ENCODE measurements at regions not wholly inside any gene's neighbourhood (a gene's known extent, or its start where the extent isn't known, plus 50 kb on each side); places are given as distances from the start of the nearest gene placed in this dataset.

GRCh38 chrX:13911586-13911985 lies 94.7 kb upstream of the GPM6B start:
- H3K27ac ChIP-seq (ENCODE audit: extremely low read depth, low read depth, low read length): no peak overlapping the region
- POLR2A ChIA-PET: no interaction called here
- no peaks in the 10 kb centered on the region for H3K9me3 ChIP-seq (ENCODE audit: control insufficient read depth, insufficient read depth, low read depth, low read length)
- H3K4me1 ChIP-seq (ENCODE audit: control insufficient read depth, insufficient read depth, low read length): no peaks in the 10 kb centered on the region
- no peak overlapping the region for H3K4me3 ChIP-seq (ENCODE audit: low read depth, low read length)
- H3K36me3 ChIP-seq (ENCODE audit: control insufficient read depth in 2 of 2, insufficient read depth in 1 of 2, low read length in 2 of 2): no peaks in the 10 kb centered on the region
- CTCF ChIA-PET: interaction anchor here (1.0 kb wide), 2 partner anchors 13 to 69 kb away, joined by 3 to 4 read pairs; no protein-coding TSS in a partner anchor
- TF ChIP-seq, protein P1, sequence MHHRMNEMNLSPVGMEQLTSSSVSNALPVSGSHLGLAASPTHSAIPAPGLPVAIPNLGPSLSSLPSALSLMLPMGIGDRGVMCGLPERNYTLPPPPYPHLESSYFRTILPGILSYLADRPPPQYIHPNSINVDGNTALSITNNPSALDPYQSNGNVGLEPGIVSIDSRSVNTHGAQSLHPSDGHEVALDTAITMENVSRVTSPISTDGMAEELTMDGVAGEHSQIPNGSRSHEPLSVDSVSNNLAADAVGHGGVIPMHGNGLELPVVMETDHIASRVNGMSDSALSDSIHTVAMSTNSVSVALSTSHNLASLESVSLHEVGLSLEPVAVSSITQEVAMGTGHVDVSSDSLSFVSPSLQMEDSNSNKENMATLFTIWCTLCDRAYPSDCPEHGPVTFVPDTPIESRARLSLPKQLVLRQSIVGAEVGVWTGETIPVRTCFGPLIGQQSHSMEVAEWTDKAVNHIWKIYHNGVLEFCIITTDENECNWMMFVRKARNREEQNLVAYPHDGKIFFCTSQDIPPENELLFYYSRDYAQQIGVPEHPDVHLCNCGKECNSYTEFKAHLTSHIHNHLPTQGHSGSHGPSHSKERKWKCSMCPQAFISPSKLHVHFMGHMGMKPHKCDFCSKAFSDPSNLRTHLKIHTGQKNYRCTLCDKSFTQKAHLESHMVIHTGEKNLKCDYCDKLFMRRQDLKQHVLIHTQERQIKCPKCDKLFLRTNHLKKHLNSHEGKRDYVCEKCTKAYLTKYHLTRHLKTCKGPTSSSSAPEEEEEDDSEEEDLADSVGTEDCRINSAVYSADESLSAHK (tag by site-specific recombination; IDR thresholded peaks at IDR 0.05): no peak
- TF ChIP-seq ZNF184 (tag by site-specific recombination; IDR thresholded peaks at IDR 0.05) (no peak), ZBTB44 (tag by site-specific recombination; IDR thresholded peaks at IDR 0.05) (no peak), ZNF791 (tag by site-specific recombination; IDR thresholded peaks at IDR 0.05) (no peak), PRDM1 (tag by site-specific recombination; IDR thresholded peaks at IDR 0.05) (no peak), ZNF510 (tag by site-specific recombination; IDR thresholded peaks at IDR 0.05; ENCODE audit: insufficient replicate concordance) (no peak), REPIN1 (tag by site-specific recombination; IDR thresholded peaks at IDR 0.05; ENCODE audit: low read depth) (no peak), ZNF623 (tag by site-specific recombination; IDR thresholded peaks at IDR 0.05) (no peak), ZNF624 (tag by site-specific recombination; IDR thresholded peaks at IDR 0.05) (no peak), ZNF777 (tag by site-specific recombination; IDR thresholded peaks at IDR 0.05; ENCODE audit: borderline replicate concordance) (no peak)
- TF ChIP-seq, protein P2, sequence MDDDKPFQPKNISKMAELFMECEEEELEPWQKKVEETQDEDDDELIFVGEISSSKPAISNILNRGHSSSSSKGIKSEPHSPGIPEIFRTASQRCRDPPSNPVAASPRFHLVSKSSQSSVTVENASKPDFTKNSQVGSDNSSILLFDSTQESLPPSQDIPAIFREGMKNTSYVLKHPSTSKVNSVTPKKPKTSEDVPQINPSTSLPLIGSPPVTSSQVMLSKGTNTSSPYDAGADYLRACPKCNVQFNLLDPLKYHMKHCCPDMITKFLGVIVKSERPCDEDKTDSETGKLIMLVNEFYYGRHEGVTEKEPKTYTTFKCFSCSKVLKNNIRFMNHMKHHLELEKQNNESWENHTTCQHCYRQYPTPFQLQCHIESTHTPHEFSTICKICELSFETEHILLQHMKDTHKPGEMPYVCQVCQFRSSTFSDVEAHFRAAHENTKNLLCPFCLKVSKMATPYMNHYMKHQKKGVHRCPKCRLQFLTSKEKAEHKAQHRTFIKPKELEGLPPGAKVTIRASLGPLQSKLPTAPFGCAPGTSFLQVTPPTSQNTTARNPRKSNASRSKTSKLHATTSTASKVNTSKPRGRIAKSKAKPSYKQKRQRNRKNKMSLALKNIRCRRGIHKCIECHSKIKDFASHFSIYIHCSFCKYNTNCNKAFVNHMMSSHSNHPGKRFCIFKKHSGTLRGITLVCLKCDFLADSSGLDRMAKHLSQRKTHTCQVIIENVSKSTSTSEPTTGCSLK (tag by site-specific recombination; IDR thresholded peaks at IDR 0.05): no peak

- Histone ChIP-seq H3K27ac (ENCODE audit: extremely low read depth, low read depth, low read length) (no peak overlapping the region), H3K9me3 (ENCODE audit: control insufficient read depth, insufficient read depth, low read depth, low read length) (no peaks in the 10 kb centered on the region), H3K36me3 (ENCODE audit: control insufficient read depth in 2 of 2, insufficient read depth in 1 of 2, low read length in 2 of 2) (no peaks in the 10 kb centered on the region), H3K4me1 (ENCODE audit: control insufficient read depth, insufficient read depth, low read length) (no peaks in the 10 kb centered on the region), H3K4me3 (ENCODE audit: low read depth, low read length) (no peak overlapping the region)
- CTCF ChIA-PET: no interaction called here
- TF ChIP-seq ZNF514 (tag by site-specific recombination; IDR thresholded peaks at IDR 0.05): no peak
- TF ChIP-seq, protein P1 (tag by site-specific recombination; IDR thresholded peaks at IDR 0.05): peak; percentile 89
- POLR2A ChIA-PET: no interaction called here
These were observed 89.2 kb upstream of the GPM6B start for GRCh38 chrX:13906093-13906492.

GRCh38 chrX:13903405-13903804 lies 86.5 kb upstream of the GPM6B start:
- no peak overlapping the region for H3K4me3 ChIP-seq (ENCODE audit: low read depth, low read length)
- H3K27ac ChIP-seq (ENCODE audit: extremely low read depth, low read depth, low read length): no peak overlapping the region
- no peaks in the 10 kb centered on the region for H3K9me3 ChIP-seq (ENCODE audit: control insufficient read depth, insufficient read depth, low read depth, low read length)
- no peaks in the 10 kb centered on the region for H3K4me1 ChIP-seq (ENCODE audit: control insufficient read depth, insufficient read depth, low read length)
- CTCF ChIA-PET: interaction anchor here (0.5 to 1.1 kb wide), 6 partner anchors 13 to 840 kb away, joined by 3 to 4 read pairs (median 3); no protein-coding TSS in a partner anchor
- no peaks in the 10 kb centered on the region for H3K36me3 ChIP-seq (ENCODE audit: control insufficient read depth in 2 of 2, insufficient read depth in 1 of 2, low read length in 2 of 2)
- POLR2A ChIA-PET: no interaction called here
- TF ChIP-seq ZNF600 (tag by site-specific recombination; IDR thresholded peaks at IDR 0.05) (peak; percentile 62), ZNF423 (tag by site-specific recombination; IDR thresholded peaks at IDR 0.05) (no peak), ZNF610 (tag by site-specific recombination; IDR thresholded peaks at IDR 0.05; ENCODE audit: borderline replicate concordance) (no peak), ZNF785 (tag by site-specific recombination; IDR thresholded peaks at IDR 0.05) (no peak), ZBTB1 (tag by site-specific recombination; IDR thresholded peaks at IDR 0.05) (no peak)
- TF ChIP-seq, protein P3, sequence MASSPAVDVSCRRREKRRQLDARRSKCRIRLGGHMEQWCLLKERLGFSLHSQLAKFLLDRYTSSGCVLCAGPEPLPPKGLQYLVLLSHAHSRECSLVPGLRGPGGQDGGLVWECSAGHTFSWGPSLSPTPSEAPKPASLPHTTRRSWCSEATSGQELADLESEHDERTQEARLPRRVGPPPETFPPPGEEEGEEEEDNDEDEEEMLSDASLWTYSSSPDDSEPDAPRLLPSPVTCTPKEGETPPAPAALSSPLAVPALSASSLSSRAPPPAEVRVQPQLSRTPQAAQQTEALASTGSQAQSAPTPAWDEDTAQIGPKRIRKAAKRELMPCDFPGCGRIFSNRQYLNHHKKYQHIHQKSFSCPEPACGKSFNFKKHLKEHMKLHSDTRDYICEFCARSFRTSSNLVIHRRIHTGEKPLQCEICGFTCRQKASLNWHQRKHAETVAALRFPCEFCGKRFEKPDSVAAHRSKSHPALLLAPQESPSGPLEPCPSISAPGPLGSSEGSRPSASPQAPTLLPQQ (tag by site-specific recombination; IDR thresholded peaks at IDR 0.05): no peak
